Renal pelvis (tissue), 1 donor: ENCODE measurements at regions not wholly inside any gene's neighbourhood (a gene's known extent, or its start where the extent isn't known, plus 50 kb on each side); places are given as distances from the start of the nearest gene placed in this dataset.

ENCODE experiments used
- DNase-seq: peaks from one replicate; pipeline ENCODE4 v3.0.0-alpha.2; 2013

DNA sequence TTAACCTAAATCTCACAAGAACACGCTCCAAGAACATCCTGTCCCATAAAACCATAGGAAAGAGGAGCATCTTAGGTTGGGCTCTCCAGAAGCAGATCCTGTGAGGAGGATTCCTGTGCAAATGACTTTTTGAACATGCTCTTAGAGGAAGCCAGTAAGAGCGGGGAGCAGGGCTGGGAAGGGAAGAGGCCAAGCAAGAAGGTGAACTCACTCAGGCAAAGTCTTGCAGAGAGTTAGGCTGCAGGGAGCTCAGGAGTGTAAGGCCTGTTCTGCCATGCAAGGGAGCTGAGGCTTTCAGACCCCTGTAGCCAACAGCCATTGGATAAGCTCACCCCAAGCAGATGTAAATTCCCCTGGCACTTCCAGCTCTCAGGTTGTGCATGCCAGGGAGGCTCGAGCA lies 63.6 kb upstream of the LY86 start:
- no peak for DNase-seq

DNA sequence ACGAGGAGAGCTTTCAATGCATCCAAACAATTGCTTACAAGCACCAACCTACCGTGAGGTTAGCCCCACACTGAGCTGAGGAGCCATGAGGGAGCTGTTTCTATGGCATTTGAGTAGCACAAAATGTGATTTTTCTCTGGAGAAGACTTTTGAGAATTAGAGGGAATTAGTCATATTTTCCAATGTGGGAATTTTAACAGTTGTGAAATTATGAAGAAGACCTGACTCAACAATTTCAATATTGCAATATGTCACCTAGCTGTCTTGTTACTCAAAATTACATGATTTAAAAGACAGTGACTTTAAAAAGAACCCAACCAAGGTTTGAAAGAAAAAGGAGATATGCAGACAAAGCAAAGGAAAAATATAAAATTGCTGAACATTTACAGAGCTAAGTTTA lies 62.6 kb upstream of the LY86 start:
- no peak for DNase-seq

DNA sequence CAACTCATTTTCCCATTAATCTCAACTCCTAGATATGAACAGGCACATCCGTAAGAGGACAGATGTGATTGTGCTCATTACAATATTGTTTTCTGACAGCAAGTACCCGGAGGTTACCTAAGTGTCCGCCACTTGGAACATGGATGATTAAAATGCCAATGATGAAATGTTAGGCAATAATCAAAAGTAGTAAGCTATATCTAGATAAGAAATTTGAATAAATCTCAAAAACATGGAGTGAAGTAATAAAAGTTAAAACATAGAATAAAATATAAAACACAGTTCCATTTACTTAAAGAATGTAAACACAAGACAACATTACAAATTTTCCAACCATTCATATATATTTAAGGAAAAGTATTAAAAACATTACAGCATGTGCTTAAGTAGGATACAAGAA lies 59.2 kb upstream of the LY86 start:
- DNase-seq, result no peak

DNA sequence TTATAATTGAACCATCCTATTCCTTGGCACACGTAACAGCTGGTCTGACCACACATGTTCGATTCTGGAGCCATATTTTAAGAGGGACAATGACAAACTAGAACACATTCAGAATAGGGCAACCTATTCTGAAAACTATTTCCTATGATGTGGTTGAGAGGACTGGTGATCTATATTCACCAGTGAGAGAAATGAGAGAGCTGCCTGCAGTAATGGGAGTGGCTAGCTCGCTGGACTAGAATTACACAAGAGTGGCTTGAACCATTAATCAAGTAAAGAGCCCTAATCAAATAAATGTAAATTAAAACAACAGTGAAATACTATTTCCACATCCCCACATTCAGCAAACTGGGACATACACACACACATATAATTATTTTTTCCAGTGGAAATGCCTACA lies 55.3 kb upstream of the LY86 start:
- no peak for DNase-seq

DNA sequence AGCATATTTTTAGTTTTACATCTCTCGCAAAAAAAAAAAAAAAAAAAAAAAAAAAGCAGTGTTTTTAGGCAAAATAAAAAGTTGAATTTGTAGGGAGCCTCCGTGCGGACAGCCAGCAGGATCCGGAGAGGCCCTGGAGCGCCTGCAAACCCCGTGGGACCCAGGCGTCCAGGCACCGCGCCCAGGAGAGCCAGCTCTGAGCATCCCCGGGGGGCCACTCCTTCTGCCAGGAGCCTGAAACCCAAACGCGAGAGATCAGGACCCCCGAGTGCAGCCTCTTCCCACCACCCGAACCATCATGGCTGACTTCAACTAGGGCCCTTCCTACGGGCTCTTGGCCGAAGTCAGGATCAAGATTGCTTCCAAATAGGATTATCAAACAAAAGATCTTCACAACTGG lies 54.1 kb upstream of the LY86 start:
- no peak for DNase-seq

DNA sequence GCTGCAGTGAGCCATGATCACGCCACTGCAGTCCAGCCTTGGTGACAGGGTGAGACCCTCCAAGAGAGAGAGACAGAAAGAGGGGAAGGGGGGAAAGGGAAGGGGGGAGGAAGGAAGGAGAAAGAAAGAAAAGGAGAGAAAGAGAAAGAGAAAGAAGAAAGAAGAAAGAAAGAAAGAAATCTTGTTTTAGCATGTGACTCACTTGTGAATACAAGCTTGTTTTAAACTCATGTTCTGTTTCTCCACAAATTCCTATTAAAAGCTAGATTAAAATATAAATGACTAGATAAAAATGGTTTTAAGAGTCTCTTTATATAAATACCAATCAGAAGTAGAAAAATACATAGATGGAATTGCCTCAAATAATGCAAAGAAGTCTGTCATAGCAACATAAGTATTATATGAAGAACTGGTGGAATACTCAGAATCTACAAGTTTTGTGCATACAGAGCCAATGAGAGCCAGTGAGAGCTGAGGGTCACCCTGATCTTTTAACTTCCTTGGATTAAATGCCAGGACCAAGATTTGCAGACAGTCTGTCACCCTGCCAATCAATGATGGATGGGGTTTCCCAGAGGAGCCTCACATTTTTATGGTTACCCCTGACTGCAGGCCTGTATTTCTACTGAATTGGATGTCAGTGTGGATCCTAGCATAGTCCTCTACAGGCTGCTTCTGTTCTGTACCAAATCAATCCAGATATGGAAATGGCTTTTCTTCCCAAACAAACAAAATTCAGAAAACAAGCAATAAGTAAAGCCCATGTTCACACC lies 50.8 kb upstream of the LY86 start:
- DNase-seq, result no peak

DNA sequence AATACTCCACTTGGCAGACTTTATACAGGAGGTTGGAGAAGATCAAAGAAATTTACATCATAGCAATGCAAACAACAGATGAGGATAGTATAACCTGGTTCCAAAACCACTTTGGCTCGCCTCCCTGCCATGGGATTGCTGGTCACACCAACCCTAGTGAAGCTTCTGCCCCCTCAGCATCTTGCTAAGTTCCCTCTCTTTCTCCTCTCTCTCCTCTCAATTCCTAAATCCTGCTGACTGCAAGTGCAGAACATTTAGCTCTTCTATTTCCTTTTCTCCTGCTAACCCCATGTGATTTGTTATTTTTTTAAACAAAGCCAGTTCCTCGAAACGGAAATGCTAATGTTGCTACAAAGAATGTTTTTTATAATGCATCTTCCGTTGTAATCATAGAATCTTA lies 50.3 kb upstream of the LY86 start:
- no peak for DNase-seq
